Ishikawa (cell line): ENCODE measurements at regions not wholly inside any gene's neighbourhood (a gene's known extent, or its start where the extent isn't known, plus 50 kb on each side); places are given as distances from the start of the nearest gene placed in this dataset.

Experiments used
- CEBPB ChIP-seq: IDR thresholded peaks from 2 replicates; pipeline ENCODE4 v1.6.1; 2012
- CREB1 ChIP-seq: IDR thresholded peaks from 2 replicates; pipeline ENCODE4 v1.6.1; 2012; ENCODE audit warnings: low read depth
- EGR1 ChIP-seq: IDR thresholded peaks from 2 replicates; pipeline ENCODE4 v1.6.1; 2012
- EP300 ChIP-seq: IDR thresholded peaks from 2 replicates; pipeline ENCODE4 v1.6.1; 2012; ENCODE audit warnings: borderline replicate concordance
- FOXM1 ChIP-seq: IDR thresholded peaks from 2 replicates; pipeline ENCODE4 v1.6.1; 2012; ENCODE audit warnings: low read depth, borderline replicate concordance
- MAX ChIP-seq: IDR thresholded peaks from 2 replicates; pipeline ENCODE4 v1.6.1; 2012
- NFIC ChIP-seq: IDR thresholded peaks from 2 replicates; pipeline ENCODE4 v1.6.1; 2012
- RAD21 ChIP-seq: IDR thresholded peaks from 2 replicates; pipeline ENCODE4 v1.6.1; 2012; ENCODE audit warnings: low read depth
- REST ChIP-seq: IDR thresholded peaks from 2 replicates; pipeline ENCODE4 v1.6.1; 2012; ENCODE audit warnings: low read depth, mild to moderate bottlenecking
- TAF1 ChIP-seq: IDR thresholded peaks from 2 replicates; pipeline ENCODE4 v1.6.1; 2012; ENCODE audit warnings: low read depth, mild to moderate bottlenecking
- TCF12 ChIP-seq: IDR thresholded peaks from 2 replicates; pipeline ENCODE4 v1.6.1; 2012; ENCODE audit warnings: low read depth
- TEAD4 ChIP-seq: IDR thresholded peaks from 2 replicates; pipeline ENCODE4 v1.6.1; 2012
- YY1 ChIP-seq: IDR thresholded peaks from 2 replicates; pipeline ENCODE4 v1.6.1; 2012; ENCODE audit warnings: low read depth
- ZBTB7A ChIP-seq: IDR thresholded peaks from 2 replicates; pipeline ENCODE4 v1.6.1; 2012; ENCODE audit warnings: low read depth
- TF ChIP-seq, protein P1 (sequence below): IDR thresholded peaks from 2 replicates; pipeline ENCODE4 v1.6.1; 2012

DNA sequence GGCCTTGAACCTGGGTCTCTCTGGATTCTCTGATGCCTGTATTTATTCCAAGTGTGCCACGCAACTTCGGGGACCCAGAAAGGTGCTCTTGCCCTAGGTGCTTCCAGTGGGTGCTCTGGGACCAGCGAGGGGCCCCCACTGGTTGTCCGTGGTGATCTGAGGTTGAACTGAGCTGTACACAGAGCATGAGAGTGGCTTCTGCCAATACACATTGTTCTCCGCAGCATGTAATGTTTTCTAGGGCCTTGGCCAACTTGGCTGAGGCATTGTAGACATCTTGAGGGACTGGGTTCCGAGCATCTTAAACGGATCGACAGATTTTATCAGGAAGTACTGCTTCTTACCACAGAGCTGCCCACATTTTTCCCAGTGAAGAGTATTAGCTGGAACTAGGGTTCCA is 117.9 kb downstream of the MTX3 start:
- TF ChIP-seq TAF1, result no peak
- TF ChIP-seq EP300, result no peak

DNA sequence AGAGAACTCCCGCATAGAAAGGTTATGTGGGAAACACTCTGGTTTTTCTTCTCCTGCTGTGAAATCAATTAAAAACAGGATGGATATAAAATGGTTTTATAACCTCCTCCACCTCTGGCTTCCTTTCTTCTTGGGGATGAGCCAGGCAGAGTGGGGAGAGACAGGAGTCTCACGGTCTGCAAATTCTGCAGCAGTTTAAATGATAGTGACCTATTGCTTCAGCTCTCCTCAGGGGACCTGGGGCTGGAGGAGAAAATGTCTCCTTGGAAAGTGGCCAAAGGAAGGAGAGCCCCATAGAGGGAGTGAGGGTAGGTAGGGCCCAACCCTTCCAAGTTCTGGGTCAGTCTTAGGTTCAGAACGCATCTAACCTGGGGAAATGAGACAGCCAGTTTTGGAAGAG is 118.8 kb downstream of the MTX3 start:
- TF ChIP-seq TCF12, result no peak
- TF ChIP-seq TAF1, result no peak
- TF ChIP-seq RAD21, result no peak
- TF ChIP-seq CEBPB, result no peak

DNA sequence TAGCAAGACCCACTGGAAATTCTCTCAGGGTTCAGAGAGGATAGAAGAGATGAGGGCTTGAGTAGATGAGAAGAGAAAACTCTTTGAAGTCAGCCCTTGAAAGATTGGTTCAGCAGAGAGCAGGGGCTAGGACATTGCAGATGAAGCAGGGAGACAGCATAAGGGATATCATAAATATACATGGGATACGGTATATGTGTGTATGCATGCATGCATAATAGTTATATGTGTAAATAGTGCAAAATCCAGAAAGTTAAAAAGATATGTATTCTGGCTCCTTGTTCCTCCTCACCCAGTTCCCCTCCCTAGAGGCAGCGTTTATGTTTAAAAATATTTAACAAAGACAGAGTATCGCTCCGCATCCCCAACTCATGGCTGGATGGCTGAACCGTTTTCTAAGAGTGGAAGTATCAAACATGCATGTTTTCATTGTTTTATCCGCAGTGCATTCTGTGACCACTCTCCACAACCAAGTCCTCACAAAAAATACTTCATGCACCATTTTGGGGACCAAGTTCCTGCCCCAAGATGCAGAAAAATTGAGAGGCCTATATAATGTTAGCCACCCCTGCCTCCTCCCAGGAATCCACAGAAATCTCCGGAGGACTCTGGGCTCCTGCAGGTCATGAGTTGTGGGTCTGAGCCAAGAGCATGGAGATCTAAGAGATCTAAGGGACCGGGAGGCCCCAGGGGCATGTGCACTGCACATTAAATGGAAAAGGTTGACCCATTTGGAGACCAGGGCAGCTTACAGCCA is 119.5 kb downstream of the MTX3 start:
- no peak for TF ChIP-seq FOXM1

- TF ChIP-seq CREB1, result no peak
- TF ChIP-seq EP300, result no peak
- no peak for TF ChIP-seq EGR1
- no peak for TF ChIP-seq YY1
- no peak for TF ChIP-seq FOXM1
- no peak for TF ChIP-seq ZBTB7A
- TF ChIP-seq, protein P1, sequence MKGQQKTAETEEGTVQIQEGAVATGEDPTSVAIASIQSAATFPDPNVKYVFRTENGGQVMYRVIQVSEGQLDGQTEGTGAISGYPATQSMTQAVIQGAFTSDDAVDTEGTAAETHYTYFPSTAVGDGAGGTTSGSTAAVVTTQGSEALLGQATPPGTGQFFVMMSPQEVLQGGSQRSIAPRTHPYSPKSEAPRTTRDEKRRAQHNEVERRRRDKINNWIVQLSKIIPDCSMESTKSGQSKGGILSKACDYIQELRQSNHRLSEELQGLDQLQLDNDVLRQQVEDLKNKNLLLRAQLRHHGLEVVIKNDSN, result no peak
- no peak for TF ChIP-seq NFIC
- no peak for TF ChIP-seq TEAD4
- no peak for TF ChIP-seq TCF12
- no peak for TF ChIP-seq MAX
- TF ChIP-seq TAF1, result no peak
- TF ChIP-seq CEBPB, result no peak
- TF ChIP-seq RAD21, result no peak
- TF ChIP-seq REST, result no peak
Observed at GRCh38 chr5:79868163-79868670, 122.8 kb downstream of the MTX3 start.

DNA sequence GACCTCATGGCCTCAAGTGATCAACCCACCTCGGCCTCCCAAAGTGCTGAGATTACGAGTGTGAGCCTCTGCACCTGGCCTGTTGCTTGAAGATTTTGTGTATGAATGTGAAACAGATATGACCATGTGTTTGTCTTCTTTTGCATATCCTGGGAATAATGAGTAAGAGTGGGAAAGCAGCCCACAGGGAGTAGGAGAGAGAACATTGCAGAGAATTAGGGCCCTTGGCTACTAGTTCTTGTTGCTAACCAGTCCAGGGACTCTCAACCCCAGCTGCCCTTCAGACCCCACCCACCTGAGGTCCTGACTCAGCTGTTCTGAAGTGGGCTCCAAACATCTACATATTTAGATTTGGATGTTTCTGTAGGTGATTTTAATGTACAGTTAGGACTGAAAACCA is 125.5 kb downstream of the MTX3 start:
- no peak for TF ChIP-seq EGR1
- TF ChIP-seq CEBPB, result no peak
- no peak for TF ChIP-seq YY1
- TF ChIP-seq, protein P1, result no peak
- TF ChIP-seq TCF12, result no peak
- no peak for TF ChIP-seq NFIC
- no peak for TF ChIP-seq RAD21

DNA sequence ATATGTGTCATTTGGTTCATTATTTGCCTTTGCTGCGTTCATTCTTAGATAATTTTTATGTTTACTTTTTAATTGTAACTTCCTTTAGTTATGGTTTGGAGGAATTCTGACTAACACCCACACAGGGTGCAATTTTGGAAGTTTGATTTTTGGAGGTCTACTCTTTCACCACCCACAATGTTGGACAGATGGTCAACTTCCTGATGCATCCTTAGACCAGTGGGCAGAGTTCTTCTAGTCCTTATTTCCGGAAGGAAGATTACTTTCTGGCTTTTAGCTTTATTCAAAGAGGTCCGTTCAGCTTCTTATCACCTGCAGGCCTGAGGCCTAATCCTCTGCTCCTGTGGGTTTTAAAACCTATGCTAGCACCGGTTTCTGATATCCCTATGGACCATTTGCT is 126.7 kb downstream of the MTX3 start:
- TF ChIP-seq, protein P1, result no peak
- no peak for TF ChIP-seq REST
- no peak for TF ChIP-seq NFIC
- no peak for TF ChIP-seq MAX
- no peak for TF ChIP-seq EP300
- TF ChIP-seq EGR1, result no peak
- no peak for TF ChIP-seq TAF1
- no peak for TF ChIP-seq TCF12
- no peak for TF ChIP-seq TEAD4
- no peak for TF ChIP-seq FOXM1
- no peak for TF ChIP-seq ZBTB7A
- TF ChIP-seq CEBPB, result no peak
- no peak for TF ChIP-seq CREB1
- no peak for TF ChIP-seq YY1
- no peak for TF ChIP-seq RAD21
